Activated T-cell treated with anti-CD3 and anti-CD28 coated beads, Interleukin-2, amount 50 U/mL, for 48 hours (primary cell): ENCODE measurements at regions not wholly inside any gene's neighbourhood (a gene's known extent, or its start where the extent isn't known, plus 50 kb on each side); places are given as distances from the start of the nearest gene placed in this dataset.

Experiments used
- DNase-seq, 2 experiments: peaks; one replicate each; pipeline ENCODE4 v3.0.0-alpha.2; 2020

- DNase-seq = no peak
Measured at GRCh38 chr17:6208608-6209180, 138.5 kb downstream of the WSCD1 start.

GRCh38 chr17:6205525-6205924 is 135.3 kb downstream of the WSCD1 start:
- no peak for DNase-seq

GRCh38 chr17:6205033-6205432 is 134.9 kb downstream of the WSCD1 start:
- no peak for DNase-seq

GRCh38 chr17:6204203-6204722 is 134.1 kb downstream of the WSCD1 start:
- DNase-seq = no peak

GRCh38 chr17:6196355-6196754 is 126.2 kb downstream of the WSCD1 start:
- DNase-seq = no peak

GRCh38 chr17:6195123-6195522 is 124.9 kb downstream of the WSCD1 start:
- DNase-seq = no peak

GRCh38 chr17:6191405-6192324 is 121.5 kb downstream of the WSCD1 start:
- no peak for DNase-seq

GRCh38 chr17:6187836-6188235 is 117.7 kb downstream of the WSCD1 start:
- no peak for DNase-seq

- no peak for DNase-seq
Measured at GRCh38 chr17:6186998-6187397, 116.8 kb downstream of the WSCD1 start.

GRCh38 chr17:6184508-6184907 is 114.3 kb downstream of the WSCD1 start:
- DNase-seq = no peak

- no peak for DNase-seq
Measured at GRCh38 chr17:6179017-6179416, 108.8 kb downstream of the WSCD1 start.

GRCh38 chr17:6177941-6178694 is 107.9 kb downstream of the WSCD1 start:
- DNase-seq = no peak
